ENCODE measurements at regions not wholly inside any gene's neighbourhood (a gene's known extent, or its start where the extent isn't known, plus 50 kb on each side); places are given as distances from the start of the nearest gene placed in this dataset.

DNA sequence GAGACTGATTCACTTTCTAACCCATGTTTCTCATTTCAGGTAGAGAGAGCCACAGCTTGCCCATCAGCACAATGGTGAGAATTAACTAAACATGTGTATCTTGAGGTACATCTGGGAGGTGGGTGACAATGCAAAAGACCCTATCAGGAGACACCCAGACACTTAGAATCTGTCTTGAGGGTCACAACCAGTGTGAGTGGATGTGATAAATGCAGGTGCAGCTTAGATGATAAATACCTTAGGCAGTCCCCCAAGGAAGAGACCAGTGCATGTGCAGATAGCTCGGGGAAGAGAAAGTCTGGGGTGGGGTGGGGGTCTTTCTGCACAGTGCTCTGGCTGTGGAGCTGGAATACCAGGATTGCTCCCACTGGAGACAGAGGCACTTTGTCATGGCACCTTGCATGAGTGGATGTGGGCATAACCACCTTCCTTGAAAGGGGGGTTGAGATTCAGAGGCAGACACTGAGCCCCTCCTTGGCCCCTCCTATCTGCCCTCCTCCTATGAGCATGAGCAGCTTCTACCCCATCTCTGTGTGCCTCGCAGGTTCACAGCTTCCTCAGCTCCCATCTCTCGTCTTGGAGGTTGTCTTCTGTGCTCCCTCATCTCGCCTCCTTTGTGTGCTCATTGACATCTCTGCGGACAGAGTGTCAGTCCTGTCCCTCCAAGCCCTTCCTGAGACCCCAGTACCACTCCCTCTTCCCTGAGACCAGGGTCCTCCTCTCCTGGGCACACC is 349.8 kb downstream of the TCERG1L start:
- no peaks in the 10 kb centered on the region for H3K9me1 ChIP-seq (ENCODE audit: insufficient read depth, low read length)
- no peak overlapping the region for H3K9ac ChIP-seq (ENCODE audit: low read depth, low read length)
- no peak overlapping the region for H4K8ac ChIP-seq (ENCODE audit: low read depth in 2 of 2, low read length in 2 of 2)
- no peak overlapping the region for H3K27ac ChIP-seq (ENCODE audit: insufficient read depth, low read length)
- intact Hi-C loops (cut with micrococcal nuclease) (no loop called here), in situ Hi-C loops (cut with MboI; ENCODE audit: low sequenced_read_pairs) (no loop called here), dilution Hi-C loops (cut with HindIII; ENCODE audit: low sequenced_read_pairs, unreplicated experiment) (no loop called here)
- no peak overlapping the region for H2BK20ac ChIP-seq (ENCODE audit: low read depth, low read length)
- H3K4me2 ChIP-seq (ENCODE audit: low read depth, low read length) = no peak overlapping the region
- no peak overlapping the region for H3K14ac ChIP-seq (replicated peaks; ENCODE audit: low read depth, low read length)
- DNase-seq (no peak), ATAC-seq (ENCODE audit: low read depth) (no peak)
- no peak overlapping the region for H3K4ac ChIP-seq (ENCODE audit: low read depth, low read length)
- H3K18ac ChIP-seq (ENCODE audit: low read depth, low read length) = no peak overlapping the region
- 25% methylated on average over 3 of the region's 5 CpGs; no CpG with 5 or more reads in 1 of the 2 experiments for whole genome bisulfite sequencing, 2 experiments (ENCODE audit: extremely low coverage in 2 of 2, insufficient read length in 1 of 2)
- H3K9me3 ChIP-seq (ENCODE audit: control insufficient read depth, insufficient read depth, low read length) = peaks cover 46% of the 10 kb centered on the region
- no peak overlapping the region for H2AK5ac ChIP-seq (ENCODE audit: low read depth, low read length)
- TF ChIP-seq FOS (IDR thresholded peaks at IDR 0.05; ENCODE audit: low read depth, low read length) (no peak), CHD1 (IDR thresholded peaks at IDR 0.05; ENCODE audit: low read depth, low read length) (no peak), MAZ (IDR thresholded peaks at IDR 0.05; ENCODE audit: borderline replicate concordance, low read depth, low read length) (no peak), BHLHE40 (IDR thresholded peaks at IDR 0.05; ENCODE audit: low read depth, low read length) (no peak), MXI1 (IDR thresholded peaks at IDR 0.05; ENCODE audit: borderline replicate concordance, low read depth, low read length) (no peak), POLR2A (IDR thresholded peaks at IDR 0.05; ENCODE audit: low read depth, low read length) (no peak), NFE2L2 (IDR thresholded peaks at IDR 0.05; ENCODE audit: low read depth, low read length) (no peak), SMC3 (IDR thresholded peaks at IDR 0.05; ENCODE audit: low read depth, low read length) (no peak), RCOR1 (IDR thresholded peaks at IDR 0.05; ENCODE audit: insufficient replicate concordance, low read length) (no peak), USF2 (IDR thresholded peaks at IDR 0.05; ENCODE audit: low read depth, low read length) (no peak), RAD21 (IDR thresholded peaks at IDR 0.05; ENCODE audit: low read length) (no peak), RFX5 (IDR thresholded peaks at IDR 0.05; ENCODE audit: low read depth, low read length) (no peak)
- TF ChIP-seq, protein P1, sequence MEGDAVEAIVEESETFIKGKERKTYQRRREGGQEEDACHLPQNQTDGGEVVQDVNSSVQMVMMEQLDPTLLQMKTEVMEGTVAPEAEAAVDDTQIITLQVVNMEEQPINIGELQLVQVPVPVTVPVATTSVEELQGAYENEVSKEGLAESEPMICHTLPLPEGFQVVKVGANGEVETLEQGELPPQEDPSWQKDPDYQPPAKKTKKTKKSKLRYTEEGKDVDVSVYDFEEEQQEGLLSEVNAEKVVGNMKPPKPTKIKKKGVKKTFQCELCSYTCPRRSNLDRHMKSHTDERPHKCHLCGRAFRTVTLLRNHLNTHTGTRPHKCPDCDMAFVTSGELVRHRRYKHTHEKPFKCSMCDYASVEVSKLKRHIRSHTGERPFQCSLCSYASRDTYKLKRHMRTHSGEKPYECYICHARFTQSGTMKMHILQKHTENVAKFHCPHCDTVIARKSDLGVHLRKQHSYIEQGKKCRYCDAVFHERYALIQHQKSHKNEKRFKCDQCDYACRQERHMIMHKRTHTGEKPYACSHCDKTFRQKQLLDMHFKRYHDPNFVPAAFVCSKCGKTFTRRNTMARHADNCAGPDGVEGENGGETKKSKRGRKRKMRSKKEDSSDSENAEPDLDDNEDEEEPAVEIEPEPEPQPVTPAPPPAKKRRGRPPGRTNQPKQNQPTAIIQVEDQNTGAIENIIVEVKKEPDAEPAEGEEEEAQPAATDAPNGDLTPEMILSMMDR (conservative IDR thresholded peaks at IDR 0.05; ENCODE audit: low read depth, low read length) = no peak
- TF ChIP-seq, protein P2, sequence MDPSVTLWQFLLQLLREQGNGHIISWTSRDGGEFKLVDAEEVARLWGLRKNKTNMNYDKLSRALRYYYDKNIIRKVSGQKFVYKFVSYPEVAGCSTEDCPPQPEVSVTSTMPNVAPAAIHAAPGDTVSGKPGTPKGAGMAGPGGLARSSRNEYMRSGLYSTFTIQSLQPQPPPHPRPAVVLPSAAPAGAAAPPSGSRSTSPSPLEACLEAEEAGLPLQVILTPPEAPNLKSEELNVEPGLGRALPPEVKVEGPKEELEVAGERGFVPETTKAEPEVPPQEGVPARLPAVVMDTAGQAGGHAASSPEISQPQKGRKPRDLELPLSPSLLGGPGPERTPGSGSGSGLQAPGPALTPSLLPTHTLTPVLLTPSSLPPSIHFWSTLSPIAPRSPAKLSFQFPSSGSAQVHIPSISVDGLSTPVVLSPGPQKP (IDR thresholded peaks at IDR 0.05; ENCODE audit: borderline replicate concordance, low read depth, low read length) = no peak
- no peaks in the 10 kb centered on the region for H3K27me3 ChIP-seq (ENCODE audit: control insufficient read depth, insufficient read depth, low read length)
- no peak overlapping the region for H3K23ac ChIP-seq (ENCODE audit: low read depth, low read length)
- H2BK5ac ChIP-seq (ENCODE audit: low read depth, low read length, poor library complexity, severe bottlenecking) = no peak overlapping the region
- no peak overlapping the region for H3K56ac ChIP-seq (ENCODE audit: extremely low read depth, insufficient read depth, low read length)
- no peaks in the 10 kb centered on the region for H4K20me1 ChIP-seq (ENCODE audit: insufficient read depth, low read length)
- no peaks in the 10 kb centered on the region for H3K79me1 ChIP-seq (ENCODE audit: low read depth in 1 of 2, low read length in 2 of 2)
- BruUV-seq (replicated peaks) = no TSS peak
- CTCF ChIA-PET = no interaction called here
- H2BK120ac ChIP-seq (ENCODE audit: low read depth, low read length) = no peak overlapping the region
- no peak overlapping the region for H2BK15ac ChIP-seq (ENCODE audit: low read depth, low read length)
- H3K4me1 ChIP-seq (ENCODE audit: control insufficient read depth, insufficient read depth, low read length) = no peaks in the 10 kb centered on the region
- no peak overlapping the region for H4K5ac ChIP-seq (ENCODE audit: low read depth, low read length)
- H2AFZ ChIP-seq (replicated peaks; ENCODE audit: low read length, poor library complexity) = no peak overlapping the region
- POLR2A ChIA-PET (ENCODE audit: unreplicated experiment) = no interaction called here
- H3K4me3 ChIP-seq (ENCODE audit: insufficient read depth, low read depth, low read length) = no peak overlapping the region
- H3K36me3 ChIP-seq (ENCODE audit: control insufficient read depth, insufficient read depth, low read length) = no peaks in the 10 kb centered on the region
- H2AK9ac ChIP-seq (replicated peaks; ENCODE audit: low read depth, low read length, poor library complexity) = no peak overlapping the region
- no peak overlapping the region for H4K91ac ChIP-seq (ENCODE audit: insufficient read depth, low read depth, low read length)
